NCI-H69 (cell line): ENCODE measurements at regions not wholly inside any gene's neighbourhood (a gene's known extent, or its start where the extent isn't known, plus 50 kb on each side); places are given as distances from the start of the nearest gene placed in this dataset.
"Not testable (repeated sequence)": the region's sequence is repeated elsewhere in the genome, so short reads cannot be mapped to it uniquely, and the experiment has no call there.

Experiments used
- DNase-seq: peaks from one replicate; lab custom pipeline; 2025; lab: John Stamatoyannopoulos, UW

- not testable (repeated sequence) for DNase-seq
These were observed 54.8 kb upstream of the ZNF717 start for GRCh38 chr3:75840160-75840559.

- not testable (repeated sequence) for DNase-seq
These were observed 65.1 kb upstream of the ZNF717 start for GRCh38 chr3:75850301-75851008.

GRCh38 chr3:75863130-75863529, 77.8 kb upstream of the ZNF717 start:
- no peak for DNase-seq

- no peak for DNase-seq
These were observed 78.5 kb upstream of the ZNF717 start for GRCh38 chr3:75863878-75864277.

GRCh38 chr3:75883719-75884118, 98.4 kb upstream of the ZNF717 start:
- not testable (repeated sequence) for DNase-seq

- DNase-seq = no peak
These were observed 101.7 kb upstream of the ZNF717 start for GRCh38 chr3:75886971-75887526.

- no peak for DNase-seq
These were observed 108.9 kb upstream of the ZNF717 start for GRCh38 chr3:75894234-75894633.

- no peak for DNase-seq
These were observed 110.9 kb upstream of the ZNF717 start for GRCh38 chr3:75896265-75896664.

GRCh38 chr3:75901446-75901845, 116.1 kb upstream of the ZNF717 start:
- DNase-seq = not testable (repeated sequence)

GRCh38 chr3:75906555-75907112, 121.3 kb upstream of the ZNF717 start:
- peak; percentile 81 for DNase-seq

- DNase-seq = no peak
These were observed 128.5 kb upstream of the ZNF717 start for GRCh38 chr3:75913800-75914350.

GRCh38 chr3:75914741-75915140, 129.4 kb upstream of the ZNF717 start:
- DNase-seq = not testable (repeated sequence)

- DNase-seq = no peak
These were observed 153.6 kb upstream of the ZNF717 start for GRCh38 chr3:75938921-75939320.

GRCh38 chr3:75951941-75952340, 166.6 kb upstream of the ZNF717 start:
- DNase-seq = no peak

- not testable (repeated sequence) for DNase-seq
These were observed 174.7 kb upstream of the ZNF717 start for GRCh38 chr3:75960031-75960430.

GRCh38 chr3:75962054-75962453, 176.7 kb upstream of the ZNF717 start:
- not testable (repeated sequence) for DNase-seq

GRCh38 chr3:75967071-75967470, 181.7 kb upstream of the ZNF717 start:
- no peak for DNase-seq

GRCh38 chr3:75978686-75979085, 193.3 kb upstream of the ZNF717 start:
- no peak for DNase-seq

GRCh38 chr3:75981401-75981800, 196.1 kb upstream of the ZNF717 start:
- DNase-seq = no peak

GRCh38 chr3:75982151-75982550, 196.8 kb upstream of the ZNF717 start:
- no peak for DNase-seq

- DNase-seq = no peak
These were observed 197.8 kb upstream of the ZNF717 start for GRCh38 chr3:75983111-75983510.

- DNase-seq = no peak
These were observed 198.4 kb upstream of the ZNF717 start for GRCh38 chr3:75983609-75984290.

- DNase-seq = peak; percentile 3
These were observed 200.1 kb upstream of the ZNF717 start for GRCh38 chr3:75985432-75985831.
